Fibroblast of the conjunctiva (primary cell): ENCODE measurements at regions not wholly inside any gene's neighbourhood (a gene's known extent, or its start where the extent isn't known, plus 50 kb on each side); places are given as distances from the start of the nearest gene placed in this dataset.

Source experiments
- DNase-seq: peaks from one replicate; pipeline ENCODE4 v3.0.0-alpha.2; 2010; ENCODE audit warnings: low read depth

DNA sequence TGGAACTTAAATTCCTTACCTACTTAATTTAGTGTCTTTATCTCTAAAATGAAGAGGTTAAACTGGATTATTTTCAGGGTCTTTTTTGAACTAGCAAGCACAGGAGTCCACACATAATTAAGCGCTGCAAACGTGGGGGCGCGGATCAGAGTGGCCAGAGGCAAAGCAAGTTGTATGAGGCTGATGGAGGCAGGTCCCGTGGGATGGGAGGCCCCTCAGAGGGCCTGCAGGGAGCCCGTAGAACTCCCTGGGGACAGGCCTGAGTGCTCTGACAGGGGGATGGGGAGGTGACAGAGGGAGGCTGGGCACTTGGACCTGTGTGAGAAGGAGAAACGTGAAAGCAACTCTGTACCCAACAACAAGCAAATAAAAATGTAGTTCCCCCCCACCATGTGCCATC lies 177.8 kb downstream of the ACKR3 start:
- DNase-seq, result no peak

DNA sequence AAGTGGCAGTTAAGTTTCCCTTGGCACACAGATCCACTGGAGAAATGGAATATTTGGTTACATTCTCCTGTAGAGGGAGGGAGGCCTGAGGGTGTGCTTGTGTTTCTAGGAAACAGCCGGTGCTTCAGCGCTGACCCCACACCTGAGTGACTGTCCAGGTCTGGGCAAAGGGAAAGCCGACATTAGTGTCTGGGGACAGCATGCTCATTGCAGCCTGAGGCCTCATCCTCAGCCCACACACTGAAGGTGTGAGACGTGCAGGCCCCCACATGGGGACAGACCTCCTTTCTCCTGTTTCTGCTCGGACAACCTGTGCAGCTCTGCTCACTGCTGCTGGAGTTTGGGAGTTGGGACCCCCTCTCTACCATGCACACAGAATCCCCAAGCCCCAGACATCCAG lies 178.3 kb downstream of the ACKR3 start:
- no peak for DNase-seq

DNA sequence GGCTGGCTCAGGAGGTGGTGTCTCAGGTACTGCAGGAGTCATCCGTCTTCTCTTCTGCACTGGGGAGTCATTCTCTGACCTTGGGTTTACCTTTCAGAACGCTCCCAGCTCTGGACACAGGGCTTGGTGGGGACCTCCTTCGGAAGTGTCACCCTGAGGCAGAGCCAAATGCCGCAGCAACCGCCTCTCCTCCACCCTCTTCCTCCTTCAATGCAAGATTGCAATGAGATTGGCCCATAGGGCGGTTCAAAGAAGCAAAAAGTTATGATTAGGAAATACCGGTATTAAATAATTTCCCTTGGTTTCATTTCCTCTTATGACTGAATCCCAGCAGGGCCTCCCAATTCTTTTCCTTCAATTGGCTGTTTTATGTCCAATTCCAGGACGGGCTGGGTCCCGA lies 178.8 kb downstream of the ACKR3 start:
- no peak for DNase-seq

DNA sequence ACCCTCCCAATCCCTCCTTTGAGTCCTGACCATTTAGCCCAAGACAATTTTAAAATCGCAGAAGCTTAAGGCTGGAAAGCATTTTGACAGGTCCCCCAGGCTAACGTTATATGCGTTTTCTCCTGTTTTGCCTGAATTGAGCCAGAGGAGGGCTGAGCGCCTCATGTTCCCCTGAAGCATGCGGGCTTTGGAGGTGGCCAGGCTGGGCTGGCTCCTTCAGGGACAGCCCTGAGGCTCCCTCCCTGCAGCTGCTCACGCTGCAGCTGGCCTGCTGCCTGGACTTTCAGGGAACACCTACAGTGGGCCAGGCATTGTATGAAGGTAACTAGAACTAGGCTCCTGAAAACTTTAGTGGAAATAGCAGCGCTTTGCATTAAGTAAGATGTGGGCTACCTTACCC lies 179.2 kb downstream of the ACKR3 start:
- no peak for DNase-seq

DNA sequence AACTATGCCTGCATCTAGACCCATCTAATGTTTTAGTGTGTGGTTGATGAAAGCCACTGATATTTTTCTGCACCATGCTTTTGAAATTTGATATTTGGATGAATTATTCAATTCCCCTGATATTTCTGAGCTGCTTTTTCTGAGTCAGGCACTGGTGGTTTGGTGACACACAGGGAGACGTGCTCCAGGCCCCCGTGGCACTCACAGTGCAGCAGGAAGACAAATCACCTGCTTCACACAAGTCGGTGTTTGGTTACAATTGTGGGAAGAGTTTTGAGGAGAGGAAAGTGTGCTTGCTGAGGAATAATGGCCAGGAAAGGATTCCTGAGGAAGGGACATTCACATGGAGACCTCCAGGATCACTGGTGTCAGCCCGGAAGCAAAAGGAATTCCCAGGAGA lies 179.7 kb downstream of the ACKR3 start:
- DNase-seq, result no peak

DNA sequence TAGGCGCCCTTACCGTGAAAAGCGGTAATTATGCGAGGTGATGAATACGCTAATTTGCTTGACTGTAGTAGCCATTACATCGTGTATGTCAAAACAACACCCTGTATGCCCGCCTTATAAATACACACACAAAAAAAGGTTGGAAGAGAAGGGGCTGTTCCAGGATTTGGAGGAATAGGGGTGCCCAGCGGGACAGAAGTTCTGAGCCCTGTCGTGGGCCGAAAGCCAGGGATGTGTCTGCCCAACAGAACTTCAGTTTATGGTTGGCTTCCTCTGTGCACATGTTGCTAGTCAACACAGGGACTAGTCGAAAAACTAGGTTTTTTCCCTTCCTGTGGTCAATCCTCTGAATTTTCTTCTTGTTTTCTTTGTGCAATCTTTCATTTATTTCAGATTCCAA lies 182.5 kb downstream of the ACKR3 start:
- no peak for DNase-seq

DNA sequence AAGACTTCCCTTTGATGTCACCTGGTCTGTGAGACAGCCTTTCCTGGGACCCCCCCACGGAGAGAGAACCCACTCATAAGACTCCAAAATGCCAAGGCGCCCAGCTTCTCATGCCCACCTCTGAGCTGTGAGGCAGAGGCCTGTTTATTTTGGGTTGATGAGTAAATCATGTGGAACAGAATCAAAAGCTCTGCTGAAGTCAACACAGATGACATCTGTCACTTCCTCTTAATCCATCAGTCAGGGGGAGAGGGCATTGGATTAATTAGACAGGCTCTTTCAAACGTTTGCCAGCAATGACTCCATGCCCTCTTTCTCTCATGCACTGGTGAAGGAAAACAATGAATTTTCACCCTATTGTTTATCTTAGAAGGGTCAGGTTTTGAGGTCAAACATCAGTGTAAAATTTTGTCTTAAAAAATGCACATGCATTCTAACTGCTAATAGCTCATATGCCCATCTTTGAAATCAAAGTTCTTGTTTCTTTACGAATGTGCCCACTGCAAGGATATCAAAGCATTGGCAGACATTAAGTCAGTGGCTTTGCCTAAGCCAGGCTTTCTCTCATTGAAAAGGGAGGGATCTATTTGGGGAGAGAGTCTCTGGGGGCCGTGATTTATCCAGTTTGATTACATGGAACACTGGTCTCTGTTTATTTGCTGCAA lies 184.1 kb downstream of the ACKR3 start:
- no peak for DNase-seq

DNA sequence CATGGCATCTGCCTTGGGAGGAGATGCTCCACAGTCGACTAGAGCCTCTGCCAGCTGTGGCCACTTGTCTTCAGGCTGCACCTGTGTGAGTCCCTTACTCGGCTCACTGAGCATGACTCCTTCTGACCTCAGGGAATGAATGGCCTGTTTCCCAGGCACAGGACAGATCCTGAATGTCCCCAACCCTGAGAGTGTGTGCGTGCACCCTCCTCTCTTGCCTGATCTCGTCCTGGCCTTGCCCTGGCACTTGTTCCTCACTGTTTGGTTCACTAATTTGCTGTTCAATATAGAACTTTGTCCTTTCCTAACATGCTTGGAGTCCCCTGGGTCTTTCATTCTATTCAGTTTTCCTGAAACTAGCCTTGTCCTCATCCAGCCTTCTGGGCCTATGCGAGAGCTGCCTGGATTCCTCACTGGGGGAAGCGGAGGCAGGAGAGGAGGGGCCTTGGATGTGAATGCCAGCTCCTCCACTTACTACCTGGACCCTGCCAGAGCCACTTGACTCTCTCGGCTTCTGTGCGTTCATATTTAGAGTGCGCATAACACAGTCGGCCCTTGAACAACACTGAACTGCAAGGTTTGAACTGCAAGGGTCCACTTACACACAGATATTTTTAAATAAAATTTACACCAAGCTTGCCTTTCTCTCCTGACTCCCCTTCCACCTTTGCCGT lies 184.8 kb downstream of the ACKR3 start:
- DNase-seq, result no peak

DNA sequence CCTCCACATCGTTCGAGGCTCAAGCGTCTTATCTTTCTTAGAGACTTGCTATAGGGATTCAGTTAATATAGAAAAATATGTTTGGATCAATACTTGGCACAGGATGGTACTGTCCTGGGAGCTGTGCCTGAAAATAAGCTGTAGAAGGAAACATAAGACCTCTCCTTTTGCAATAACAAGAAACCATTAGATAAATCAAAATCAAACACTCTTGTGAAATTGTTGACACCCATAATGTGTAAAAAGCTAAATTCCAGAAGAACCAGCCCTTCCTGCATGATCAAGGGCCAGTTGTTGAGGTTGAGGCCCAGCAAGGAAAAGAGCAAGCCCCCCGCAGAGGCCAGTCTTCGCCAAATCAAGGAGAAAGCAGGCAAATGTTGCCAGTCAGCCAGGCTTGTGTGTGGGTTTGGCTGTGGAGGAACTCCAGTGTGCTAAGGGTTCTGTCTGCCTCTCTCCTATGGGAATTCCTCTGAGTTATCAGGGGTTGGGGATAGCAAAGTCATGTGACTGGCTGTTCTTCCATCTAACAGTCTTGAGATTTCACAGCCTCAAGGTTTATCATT lies 185.7 kb downstream of the ACKR3 start:
- DNase-seq, result no peak

DNA sequence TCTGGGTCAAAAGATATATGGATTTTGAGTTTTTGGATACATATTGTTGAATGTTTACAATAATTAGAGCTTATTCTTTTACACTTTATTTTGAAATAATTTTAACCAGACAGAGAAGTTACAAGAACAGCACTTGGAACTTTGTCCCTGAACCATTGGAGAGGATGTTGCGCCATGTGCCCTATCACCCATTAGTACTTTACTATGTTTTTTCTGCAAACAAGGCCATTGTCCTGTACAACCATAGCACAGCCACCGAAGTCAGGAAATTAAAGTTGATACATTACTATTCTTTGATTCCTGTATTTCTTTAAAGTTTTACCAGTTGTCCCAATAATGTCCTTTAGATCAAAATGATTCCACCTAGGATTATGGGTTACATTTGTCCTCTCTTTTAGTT lies 188.8 kb downstream of the ACKR3 start:
- no peak for DNase-seq

DNA sequence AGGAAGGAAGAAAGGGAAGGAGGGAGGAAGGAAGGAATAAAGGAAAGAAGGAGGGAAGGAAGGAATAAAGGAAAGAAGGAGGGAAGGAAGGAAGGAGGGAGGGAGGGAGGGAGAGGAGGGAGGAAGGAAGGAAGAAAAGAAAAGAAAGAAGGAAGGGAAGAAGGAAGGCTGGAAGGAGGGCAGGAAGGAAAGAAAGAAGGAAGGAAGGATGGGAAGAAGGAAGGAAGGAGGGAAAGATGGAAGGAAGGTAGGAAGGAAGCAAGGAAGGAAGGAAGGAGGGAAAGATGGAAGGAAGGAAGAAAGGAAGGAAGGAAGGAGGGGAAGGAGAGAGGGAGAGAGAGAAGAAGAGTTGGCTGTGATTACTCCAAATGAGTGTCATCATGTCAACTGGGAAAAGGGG lies 190.6 kb downstream of the ACKR3 start:
- no peak for DNase-seq

DNA sequence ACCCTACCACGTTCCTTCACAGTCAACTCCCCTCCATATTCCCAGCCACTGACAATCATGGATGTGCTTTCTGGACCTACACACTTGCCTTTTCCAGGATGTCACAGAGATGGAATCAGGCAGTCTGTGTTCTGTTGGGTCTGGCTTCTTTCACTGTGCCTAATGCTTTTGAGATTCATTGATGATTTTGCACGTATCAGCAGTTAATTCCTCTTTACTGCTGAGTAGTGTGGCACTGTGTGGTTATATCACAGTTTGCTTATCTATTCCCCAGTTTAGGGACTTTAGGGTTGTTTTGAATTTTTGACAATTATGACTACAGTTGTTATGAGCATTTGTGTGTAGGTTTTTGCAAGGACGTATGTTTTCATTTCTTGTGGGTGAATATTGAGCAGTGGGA lies 191.7 kb downstream of the ACKR3 start:
- DNase-seq, result no peak

DNA sequence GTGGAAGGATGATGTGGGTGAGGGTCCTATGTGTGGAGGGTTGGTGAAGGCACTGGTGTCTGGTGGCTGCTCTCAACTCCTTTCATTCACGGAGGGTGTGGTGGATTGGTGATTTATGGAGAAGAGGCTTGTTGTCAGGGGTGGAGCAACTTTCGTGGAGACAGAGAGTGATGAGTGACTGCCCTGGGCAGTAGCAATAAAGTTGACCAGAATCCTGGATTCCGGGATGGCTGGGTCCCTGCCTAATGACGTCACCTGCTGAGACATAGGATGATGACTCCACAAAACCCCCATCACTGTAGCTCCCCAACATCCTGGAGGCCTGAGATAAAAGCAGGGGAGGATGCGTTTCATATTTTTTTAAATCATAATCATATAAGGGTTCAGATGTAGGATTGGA lies 193.0 kb downstream of the ACKR3 start:
- DNase-seq, result no peak

DNA sequence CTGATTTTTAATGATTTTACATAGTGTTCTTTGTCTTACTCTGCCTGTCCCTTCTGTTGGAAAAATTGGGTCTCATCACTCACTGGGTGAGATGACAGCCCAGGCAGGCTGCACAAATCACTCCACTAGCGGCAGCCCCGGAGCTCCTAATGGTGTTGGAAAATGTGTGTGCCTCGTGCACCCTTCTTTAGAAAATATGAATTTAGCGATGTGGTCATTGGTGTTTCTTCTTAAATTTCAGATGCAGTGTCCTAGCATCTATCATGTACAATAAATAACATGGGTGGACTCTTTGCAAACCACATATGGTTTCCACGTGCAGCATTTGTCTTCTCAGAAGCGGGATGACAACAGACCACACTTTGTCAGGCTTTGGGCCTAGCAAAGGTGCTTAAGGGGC lies 194.2 kb downstream of the ACKR3 start:
- no peak for DNase-seq

DNA sequence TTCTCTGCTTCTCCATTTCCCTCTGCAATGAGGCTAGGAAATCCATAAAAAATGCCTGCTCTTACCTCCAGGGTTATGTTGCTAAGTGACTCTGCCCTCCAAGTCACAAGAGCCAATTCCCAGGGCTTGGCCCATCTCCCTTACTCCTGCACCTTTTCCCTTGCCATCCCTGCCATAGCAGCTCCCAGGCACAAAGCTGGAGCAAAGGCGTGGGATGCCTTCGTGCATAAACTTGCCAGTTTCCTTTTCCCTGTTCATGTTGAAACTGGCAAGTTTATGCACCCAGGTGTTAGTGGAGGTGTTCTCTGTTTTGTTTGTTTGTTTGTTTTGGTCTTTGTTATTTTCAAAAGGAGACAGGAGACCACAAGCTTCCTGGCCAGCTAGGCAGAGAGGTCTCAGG lies 195.1 kb downstream of the ACKR3 start:
- DNase-seq, result no peak

DNA sequence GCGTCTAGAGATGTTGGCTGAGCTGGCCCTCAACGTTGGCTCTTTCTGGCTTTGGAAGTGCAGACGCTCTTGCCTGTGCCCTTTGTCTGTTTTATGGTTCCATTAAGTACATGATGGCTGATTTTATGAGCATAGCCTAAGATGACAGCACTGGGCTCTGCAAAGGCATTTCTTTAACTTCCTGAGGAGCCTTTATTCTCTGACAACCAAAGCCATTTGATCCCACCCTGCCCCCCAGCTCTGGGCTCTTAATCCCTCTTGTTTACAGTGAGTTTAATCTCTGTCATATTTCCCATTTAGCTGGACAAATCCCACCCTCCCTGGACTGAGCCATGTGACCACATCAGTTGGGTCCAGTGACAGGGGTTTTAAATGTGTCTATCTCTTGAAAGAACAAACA lies 195.9 kb downstream of the ACKR3 start:
- DNase-seq, result no peak

DNA sequence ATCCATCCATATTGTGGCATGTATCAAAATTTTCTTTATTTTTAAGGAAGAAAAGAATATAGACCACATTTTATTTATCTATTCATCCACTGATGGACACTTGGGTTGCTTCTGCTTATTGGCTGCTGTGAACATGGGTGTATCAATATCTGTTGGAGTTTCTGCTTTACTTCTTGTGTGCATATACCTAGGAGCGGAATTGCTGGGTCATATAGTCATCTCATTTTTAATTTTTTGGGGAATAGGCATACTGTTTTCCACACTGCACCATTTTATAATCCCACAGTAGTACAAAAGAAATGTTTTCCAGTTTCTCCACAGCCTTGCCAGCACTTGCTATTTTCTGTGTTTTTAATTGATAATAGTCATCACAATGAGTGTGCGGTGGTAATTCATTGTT lies 197.2 kb downstream of the ACKR3 start:
- no peak for DNase-seq

DNA sequence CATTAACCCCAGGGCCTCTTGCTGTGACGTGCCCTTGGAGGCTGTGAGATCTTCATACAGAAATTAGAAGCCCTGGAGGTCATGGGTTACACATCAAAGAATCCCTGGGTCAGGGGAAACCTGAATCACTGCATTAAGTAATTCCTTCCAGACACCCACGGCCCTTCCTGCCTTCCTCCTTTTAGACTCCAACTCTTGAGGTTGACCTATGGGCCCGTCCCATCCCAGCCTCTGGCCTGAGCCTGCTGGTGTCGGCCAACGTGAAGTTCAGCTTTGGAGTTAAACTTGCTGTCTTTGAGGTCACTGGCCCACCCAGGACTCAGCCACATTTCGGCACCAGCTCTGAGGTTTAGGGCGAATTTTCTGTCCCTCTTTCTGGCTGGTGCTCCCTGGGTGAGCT lies 198.3 kb downstream of the ACKR3 start:
- no peak for DNase-seq

DNA sequence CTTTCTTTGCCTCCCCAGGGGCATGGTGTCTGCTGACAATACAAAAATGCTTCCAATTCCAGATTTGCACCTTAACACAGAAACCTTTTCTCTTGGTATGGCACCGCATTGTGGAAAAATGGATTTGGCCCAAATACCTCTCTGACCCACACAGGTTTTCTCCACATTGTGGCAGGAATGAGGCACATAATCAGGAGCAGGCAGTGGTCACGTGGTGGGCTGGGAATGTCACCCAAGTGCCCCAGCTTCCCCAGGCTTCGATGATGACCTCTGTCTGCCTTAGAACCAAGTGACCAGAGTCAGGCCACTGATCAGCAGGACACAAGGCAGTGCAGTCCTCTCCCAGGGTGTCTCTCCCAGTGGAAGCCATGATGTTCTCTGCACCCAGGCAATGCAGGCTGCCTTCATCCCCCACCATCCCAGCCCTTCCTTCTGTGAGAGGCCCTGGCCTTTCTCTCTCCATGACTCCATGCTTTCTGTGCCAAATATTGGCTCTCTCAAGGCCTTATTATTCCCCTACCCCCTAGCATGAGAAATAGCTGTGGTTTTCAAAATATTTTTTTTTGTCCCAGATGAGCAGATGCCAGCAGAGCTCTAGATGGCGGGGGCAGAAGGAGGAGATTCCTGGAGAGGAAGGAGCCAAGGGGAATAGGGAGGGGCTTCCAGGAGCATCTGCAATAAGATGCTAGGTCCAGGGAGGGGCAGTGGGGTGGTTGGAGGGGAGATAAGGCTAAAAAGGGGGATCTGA lies 198.9 kb downstream of the ACKR3 start:
- peak; percentile 86 for DNase-seq

DNA sequence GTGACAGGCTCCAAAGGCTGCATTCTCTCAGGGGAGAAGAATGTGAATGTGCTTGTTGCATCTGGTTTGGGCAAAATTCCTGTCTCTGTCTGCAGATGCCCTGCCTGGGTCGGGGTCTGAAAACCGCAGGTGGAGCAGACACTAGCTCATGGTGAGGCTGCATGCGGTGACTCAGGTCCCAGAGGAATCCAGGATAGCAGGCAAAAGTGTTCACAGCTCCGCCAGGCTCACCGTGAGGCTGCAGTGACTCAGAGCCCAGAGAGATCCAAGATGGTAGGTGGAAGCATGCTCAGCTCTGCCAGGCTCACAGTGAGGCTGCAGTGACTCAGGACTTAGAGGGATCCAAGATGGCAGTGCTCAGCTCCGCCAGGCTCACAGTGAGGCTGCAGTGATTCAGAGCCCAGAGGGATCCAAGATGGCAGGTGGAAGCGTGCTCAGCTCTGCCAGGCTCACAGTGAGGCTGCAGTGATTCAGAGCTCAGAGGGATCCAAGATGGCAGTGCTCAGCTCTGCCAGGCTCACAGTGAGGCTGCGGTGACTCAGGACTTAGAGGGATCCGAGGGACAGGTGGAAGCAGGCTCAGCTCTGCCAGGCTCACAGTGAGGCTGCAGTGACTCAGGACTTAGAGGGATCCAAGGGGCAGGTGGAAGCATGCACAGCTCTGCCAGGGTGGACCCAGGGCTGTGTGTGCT lies 200.5 kb downstream of the ACKR3 start:
- peak; percentile 89 for DNase-seq

DNA sequence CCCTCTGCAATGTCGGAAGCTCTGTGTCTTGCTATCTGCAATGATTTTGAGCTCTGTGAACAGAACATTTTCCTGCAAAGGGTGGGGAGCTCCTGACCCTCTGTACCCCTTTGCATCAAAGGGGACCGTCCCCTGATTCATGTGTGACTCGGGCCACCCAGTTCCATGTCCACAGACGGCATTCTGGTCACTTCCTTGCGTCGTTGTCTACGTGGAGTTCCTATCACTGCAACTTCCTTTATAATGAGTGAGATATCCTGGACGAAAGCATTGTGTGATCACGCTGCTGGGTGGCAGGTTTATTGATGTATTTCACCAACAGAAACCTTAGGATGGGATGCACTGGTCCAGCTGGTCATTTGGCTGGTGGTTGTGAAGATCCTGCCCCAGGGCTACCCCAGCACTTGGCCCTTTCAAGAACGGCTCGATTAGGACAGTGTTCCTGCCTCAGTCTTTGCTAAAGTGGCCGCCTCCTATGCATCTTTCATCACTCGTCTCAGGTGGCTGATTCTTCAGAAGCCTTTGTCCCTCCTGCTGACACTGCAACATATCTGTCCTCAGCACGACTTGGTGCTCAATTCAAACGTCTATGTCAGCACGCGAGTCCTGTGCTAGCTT lies 202.7 kb downstream of the ACKR3 start:
- DNase-seq, result no peak

DNA sequence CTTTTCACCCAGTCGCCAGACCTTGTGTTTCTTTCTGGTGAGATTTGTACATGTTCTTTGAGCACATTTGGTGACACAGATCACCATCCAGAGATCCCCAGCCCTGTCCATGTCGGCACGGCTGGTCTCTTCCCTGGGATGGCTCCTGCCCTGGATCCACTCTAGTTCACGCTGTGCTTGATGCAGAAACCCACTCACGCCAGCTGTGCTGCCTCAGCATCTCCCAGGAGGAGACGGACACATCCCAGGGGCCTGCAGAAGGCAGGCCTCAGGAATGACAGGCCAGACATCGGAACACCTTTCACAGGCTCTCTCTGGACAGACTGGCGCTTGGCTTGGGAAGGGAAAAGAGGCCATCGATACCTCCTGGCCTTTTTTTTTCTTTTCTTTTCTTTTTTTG lies 203.6 kb downstream of the ACKR3 start:
- DNase-seq, result no peak
